Ovary (tissue), 7 donors: ENCODE measurements at regions not wholly inside any gene's neighbourhood (a gene's known extent, or its start where the extent isn't known, plus 50 kb on each side); places are given as distances from the start of the nearest gene placed in this dataset.

Experiments used
- DNase-seq, 5 donors: peaks; one replicate each; pipeline ENCODE4 v3.0.0-alpha.2; 2019 to 2020
- H3K27ac ChIP-seq, 2 donors: fragments of 200-600 bp; one replicate each; pipeline versions ENCODE4 v1.5.1 to v1.8.0; 2019 to 2022
- H3K27me3 ChIP-seq: fragments of 200-600 bp; one replicate; pipeline ENCODE4 v1.8.0; 2022
- H3K36me3 ChIP-seq: fragments of 200-600 bp; sonication (generic); one replicate; pipeline ENCODE4 v1.5.1; 2019
- H3K4me1 ChIP-seq: one replicate; pipeline ENCODE4 v1.8.1; 2013; ENCODE audit warnings: mild to moderate bottlenecking, moderate library complexity; ENCODE audit not compliant: insufficient read depth
- H3K4me3 ChIP-seq: fragments of 200-600 bp; sonication (generic); one replicate; pipeline ENCODE4 v1.5.1; 2017
- H3K9me3 ChIP-seq, 2 donors: fragments of 200-600 bp in 1 of 2; sonication (generic) in 1 of 2; one replicate each; pipeline versions ENCODE4 v1.5.1 to v1.8.1; 2013 to 2019; ENCODE audit warnings: mild to moderate bottlenecking in 1 of 2, moderate library complexity in 1 of 2
- EP300 ChIP-seq: sonication (generic); formaldehyde crosslinking; IDR thresholded peaks from one replicate; pipeline ENCODE4 v1.6.1; 2017; ENCODE audit warnings: antibody characterized with exemption
- POLR2A ChIP-seq: fragments of 450-650 bp; IDR thresholded peaks from one replicate; pipeline ENCODE4 v1.6.1; 2017; ENCODE audit warnings: antibody characterized with exemption, mild to moderate bottlenecking, moderate library complexity
- WGBS, 3 donors: extraction: QIAGEN DNeasy Blood & Tissue Kit in 1 of 3; methylation state at CpG; one replicate each; pipeline versions ENCODE4 v1.1.5 to v1.1.7; 2013 to 2017; 5-methylcytosine and 5-hydroxymethylcytosine counted together
- intact Hi-C, 4 donors: fragments of 100-400 bp; cut with DNase I; formaldehyde crosslinking; loops; one replicate each; pipeline versions ENCODE4 v1.11.0 to v1.15.1; 2022 to 2023
- TF ChIP-seq, protein P1 (sequence below), 3 donors: fragments of 450-650 bp in 2 of 3; fragments of 200-600 bp in 1 of 3; IDR thresholded peaks; one replicate each; pipeline versions ENCODE4 v1.5.1 to v1.8.0; 2016 to 2022; ENCODE audit warnings: antibody characterized with exemption in 3 of 3, mild to moderate bottlenecking in 1 of 3
- donor health status: DM: no; HTN: no; CAD: no; lungs with moderate emphysema.
- donor health status: DM: no; HTN: no; CAD: no.
- donor health status: Bipolar disorder and iron deficiency.
- donor health status: DM: no; HTN: no; CAD: no.
- donor health status: DM: yes; HTN: yes; CAD: no.

- Histone ChIP-seq H3K27ac (no peak overlapping the region), H3K36me3 (no peaks in the 10 kb centered on the region), H3K9me3 (no peaks in the 10 kb centered on the region), H3K27me3 (no peaks in the 10 kb centered on the region), H3K4me3 (no peak overlapping the region), H3K4me1 (no peaks in the 10 kb centered on the region)
- TF ChIP-seq POLR2A (no peak), EP300 (no peak)
- TF ChIP-seq, protein P1, sequence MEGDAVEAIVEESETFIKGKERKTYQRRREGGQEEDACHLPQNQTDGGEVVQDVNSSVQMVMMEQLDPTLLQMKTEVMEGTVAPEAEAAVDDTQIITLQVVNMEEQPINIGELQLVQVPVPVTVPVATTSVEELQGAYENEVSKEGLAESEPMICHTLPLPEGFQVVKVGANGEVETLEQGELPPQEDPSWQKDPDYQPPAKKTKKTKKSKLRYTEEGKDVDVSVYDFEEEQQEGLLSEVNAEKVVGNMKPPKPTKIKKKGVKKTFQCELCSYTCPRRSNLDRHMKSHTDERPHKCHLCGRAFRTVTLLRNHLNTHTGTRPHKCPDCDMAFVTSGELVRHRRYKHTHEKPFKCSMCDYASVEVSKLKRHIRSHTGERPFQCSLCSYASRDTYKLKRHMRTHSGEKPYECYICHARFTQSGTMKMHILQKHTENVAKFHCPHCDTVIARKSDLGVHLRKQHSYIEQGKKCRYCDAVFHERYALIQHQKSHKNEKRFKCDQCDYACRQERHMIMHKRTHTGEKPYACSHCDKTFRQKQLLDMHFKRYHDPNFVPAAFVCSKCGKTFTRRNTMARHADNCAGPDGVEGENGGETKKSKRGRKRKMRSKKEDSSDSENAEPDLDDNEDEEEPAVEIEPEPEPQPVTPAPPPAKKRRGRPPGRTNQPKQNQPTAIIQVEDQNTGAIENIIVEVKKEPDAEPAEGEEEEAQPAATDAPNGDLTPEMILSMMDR (IDR thresholded peaks at IDR 0.05) = no peak
- no peak for DNase-seq
- intact Hi-C loops = no loop called here
- 91 to 95% (median 91%) methylated on average over 3 of the region's 3 CpGs for WGBS, 3 donors
These were observed 616.2 kb upstream of the AADAT start for GRCh38 chr4:170705907-170706306.

DNA sequence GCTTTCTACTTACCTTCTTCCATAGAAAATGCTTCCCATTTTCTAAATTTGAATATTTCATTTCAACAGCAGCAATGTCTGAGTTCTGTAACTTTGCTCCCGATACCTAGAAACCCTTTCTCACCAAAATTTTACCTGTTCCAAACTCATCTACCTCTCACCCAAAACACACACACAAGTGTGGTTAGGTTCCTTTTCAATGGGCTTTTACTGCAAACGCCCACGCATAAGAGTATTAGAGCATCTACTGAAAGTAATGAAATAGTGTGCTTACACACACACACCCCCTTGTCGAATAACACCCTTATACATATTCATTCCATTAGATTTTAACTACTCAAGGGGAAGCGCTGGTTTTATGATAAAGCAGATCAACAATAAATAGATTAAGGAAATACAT is 610.3 kb upstream of the AADAT start:
- no peak overlapping the region for H3K4me3 ChIP-seq
- no peak overlapping the region for H3K27ac ChIP-seq
- intact Hi-C loops = no loop called here
- no peaks in the 10 kb centered on the region for H3K27me3 ChIP-seq
- no peaks in the 10 kb centered on the region for H3K36me3 ChIP-seq
- TF ChIP-seq, protein P1 (IDR thresholded peaks at IDR 0.05) = no peak
- no peak for TF ChIP-seq EP300
- no peak for TF ChIP-seq POLR2A
- 58 to 72% (median 68%) methylated on average over 5 of the region's 5 CpGs for WGBS, 3 donors
- DNase-seq = no peak
- no peaks in the 10 kb centered on the region for H3K9me3 ChIP-seq
- peaks cover 2% of the 10 kb centered on the region for H3K4me1 ChIP-seq

- Histone ChIP-seq H3K4me1 (peaks cover 2% of the 10 kb centered on the region), H3K27ac (no peak overlapping the region), H3K4me3 (no peak overlapping the region), H3K9me3 (no peaks in the 10 kb centered on the region), H3K27me3 (no peaks in the 10 kb centered on the region), H3K36me3 (no peaks in the 10 kb centered on the region)
- TF ChIP-seq, protein P1 (IDR thresholded peaks at IDR 0.05) = no peak
- TF ChIP-seq EP300 (no peak), POLR2A (no peak)
- no peak for DNase-seq
- intact Hi-C loops = no loop called here
- WGBS, 3 donors = 7 to 18% (median 13%) methylated on average over 1 of the region's 1 CpG
These were observed 608.6 kb upstream of the AADAT start for GRCh38 chr4:170698334-170698733.

GRCh38 chr4:170697845-170698244 is 608.1 kb upstream of the AADAT start:
- peaks cover 2% of the 10 kb centered on the region for H3K4me1 ChIP-seq
- 24 to 33% (median 25%) methylated on average over 2 of the region's 2 CpGs for WGBS, 3 donors
- DNase-seq = no peak
- H3K27ac ChIP-seq = no peak overlapping the region
- no peak for TF ChIP-seq EP300
- no peak for TF ChIP-seq POLR2A
- TF ChIP-seq, protein P1 (IDR thresholded peaks at IDR 0.05) = no peak
- intact Hi-C loops = no loop called here
- H3K36me3 ChIP-seq = no peaks in the 10 kb centered on the region
- H3K27me3 ChIP-seq = no peaks in the 10 kb centered on the region
- no peaks in the 10 kb centered on the region for H3K9me3 ChIP-seq
- no peak overlapping the region for H3K4me3 ChIP-seq

GRCh38 chr4:170697045-170697444 is 607.3 kb upstream of the AADAT start:
- H3K4me3 ChIP-seq = no peak overlapping the region
- peaks cover 2% of the 10 kb centered on the region for H3K4me1 ChIP-seq
- intact Hi-C loops = no loop called here
- no peaks in the 10 kb centered on the region for H3K27me3 ChIP-seq
- no peaks in the 10 kb centered on the region for H3K9me3 ChIP-seq
- no peak overlapping the region for H3K27ac ChIP-seq
- no peaks in the 10 kb centered on the region for H3K36me3 ChIP-seq
- TF ChIP-seq, protein P1 (IDR thresholded peaks at IDR 0.05) = no peak
- TF ChIP-seq POLR2A (no peak), EP300 (no peak)
- no peak for DNase-seq
